HUES48 (cell line): ENCODE measurements at regions not wholly inside any gene's neighbourhood (a gene's known extent, or its start where the extent isn't known, plus 50 kb on each side); places are given as distances from the start of the nearest gene placed in this dataset.

Experiments used
- H3K27ac ChIP-seq: one replicate; pipeline ENCODE4 v1.7.0; 2013; ENCODE audit warnings: low read depth, low read length, inconsistent platforms
- H3K27me3 ChIP-seq: 2 replicates; pipeline ENCODE4 v1.6.1; 2013; ENCODE audit warnings: mild to moderate bottlenecking, low read length; ENCODE audit not compliant: control insufficient read depth, insufficient read depth
- H3K36me3 ChIP-seq: 2 replicates; pipeline ENCODE4 v1.6.1; 2013; ENCODE audit warnings: low read length; ENCODE audit not compliant: control insufficient read depth, insufficient read depth
- H3K4me1 ChIP-seq: 2 replicates; pipeline ENCODE4 v1.6.1; 2013; ENCODE audit warnings: mild to moderate bottlenecking, low read length; ENCODE audit not compliant: control insufficient read depth, insufficient read depth
- H3K4me3 ChIP-seq: 2 replicates; pipeline ENCODE4 v1.5.1; 2013; ENCODE audit warnings: mild to moderate bottlenecking, low read depth, low read length
- H3K9ac ChIP-seq: 2 replicates; pipeline ENCODE4 v1.6.1; 2013; ENCODE audit warnings: mild to moderate bottlenecking, low read depth, low read length, moderate library complexity
- H3K9me3 ChIP-seq: 2 replicates; pipeline ENCODE4 v1.6.1; 2013; ENCODE audit warnings: low read length; ENCODE audit not compliant: control insufficient read depth, insufficient read depth

- Histone ChIP-seq H3K4me3 (no peak overlapping the region), H3K4me1 (peaks cover 6% of the 10 kb centered on the region; the same call in 1 of the 2 replicates), H3K9ac (no peak overlapping the region), H3K27me3 (no peaks in the 10 kb centered on the region), H3K36me3 (no peaks in the 10 kb centered on the region), H3K9me3 (no peaks in the 10 kb centered on the region), H3K27ac (no peak overlapping the region)
These were observed 54.0 kb upstream of the STMND1 start for GRCh38 chr6:17047889-17048288.

- H3K9me3 ChIP-seq, result no peaks in the 10 kb centered on the region
These were observed 56.1 kb upstream of the STMND1 start for GRCh38 chr6:17045581-17046322.

GRCh38 chr6:17043148-17043522, 58.7 kb upstream of the STMND1 start:
- peak overlapping the region; percentile 17 for H3K27ac ChIP-seq
- H3K4me1 ChIP-seq, result peaks cover 12% of the 10 kb centered on the region

More at GRCh38 chr6:17045581-17046322, 56.1 kb upstream of the STMND1 start:
- H3K4me3 ChIP-seq, result no peak overlapping the region
- H3K9ac ChIP-seq, result no peak overlapping the region
- H3K36me3 ChIP-seq, result no peaks in the 10 kb centered on the region
- H3K4me1 ChIP-seq, result peaks cover 12% of the 10 kb centered on the region
- no peak overlapping the region for H3K27ac ChIP-seq
- H3K27me3 ChIP-seq, result no peaks in the 10 kb centered on the region

GRCh38 chr6:17042422-17043147, 59.3 kb upstream of the STMND1 start:
- Histone ChIP-seq H3K4me3 (0 out of 2 replicates have a peak overlapping the region, but pooled peaks have one; percentile 24), H3K27ac (peak overlapping the region; percentile 32), H3K9me3 (no peaks in the 10 kb centered on the region), H3K9ac (peak overlapping the region; percentile 27), H3K27me3 (no peaks in the 10 kb centered on the region), H3K4me1 (peaks cover 12% of the 10 kb centered on the region), H3K36me3 (no peaks in the 10 kb centered on the region)

More at GRCh38 chr6:17043148-17043522, 58.7 kb upstream of the STMND1 start:
- H3K36me3 ChIP-seq, result no peaks in the 10 kb centered on the region
- no peak overlapping the region for H3K4me3 ChIP-seq
- no peaks in the 10 kb centered on the region for H3K9me3 ChIP-seq
- peak overlapping the region; percentile 27 for H3K9ac ChIP-seq
- H3K27me3 ChIP-seq, result no peaks in the 10 kb centered on the region

- no peaks in the 10 kb centered on the region for H3K27me3 ChIP-seq
- H3K27ac ChIP-seq, result no peak overlapping the region
- no peaks in the 10 kb centered on the region for H3K9me3 ChIP-seq
- H3K9ac ChIP-seq, result no peak overlapping the region
- peaks cover 12% of the 10 kb centered on the region for H3K4me1 ChIP-seq
- no peaks in the 10 kb centered on the region for H3K36me3 ChIP-seq
- no peak overlapping the region for H3K4me3 ChIP-seq
These were observed 62.6 kb upstream of the STMND1 start for GRCh38 chr6:17039266-17039665.

- Histone ChIP-seq H3K27ac (no peak overlapping the region), H3K4me1 (peaks cover 10% of the 10 kb centered on the region), H3K9ac (no peak overlapping the region), H3K27me3 (no peaks in the 10 kb centered on the region), H3K9me3 (no peaks in the 10 kb centered on the region), H3K4me3 (no peak overlapping the region), H3K36me3 (no peaks in the 10 kb centered on the region)
These were observed 63.5 kb upstream of the STMND1 start for GRCh38 chr6:17038316-17038715.

GRCh38 chr6:17036065-17036393, 65.8 kb upstream of the STMND1 start:
- H3K4me3 ChIP-seq, result no peak overlapping the region

GRCh38 chr6:17035257-17036064, 66.4 kb upstream of the STMND1 start:
- no peak overlapping the region for H3K27ac ChIP-seq
- H3K27me3 ChIP-seq, result no peaks in the 10 kb centered on the region
- H3K4me1 ChIP-seq, result no peaks in the 10 kb centered on the region
- no peak overlapping the region for H3K9ac ChIP-seq
- H3K36me3 ChIP-seq, result no peaks in the 10 kb centered on the region
- no peak overlapping the region for H3K4me3 ChIP-seq
- H3K9me3 ChIP-seq, result no peaks in the 10 kb centered on the region

More at GRCh38 chr6:17036065-17036393, 65.8 kb upstream of the STMND1 start:
- no peaks in the 10 kb centered on the region for H3K27me3 ChIP-seq
- H3K36me3 ChIP-seq, result no peaks in the 10 kb centered on the region
- H3K4me1 ChIP-seq, result no peaks in the 10 kb centered on the region
- H3K9me3 ChIP-seq, result no peaks in the 10 kb centered on the region
- H3K27ac ChIP-seq, result no peak overlapping the region
- no peak overlapping the region for H3K9ac ChIP-seq

- no peak overlapping the region for H3K9ac ChIP-seq
- no peaks in the 10 kb centered on the region for H3K27me3 ChIP-seq
- no peaks in the 10 kb centered on the region for H3K9me3 ChIP-seq
- no peaks in the 10 kb centered on the region for H3K36me3 ChIP-seq
- no peaks in the 10 kb centered on the region for H3K4me1 ChIP-seq
- no peak overlapping the region for H3K27ac ChIP-seq
- no peak overlapping the region for H3K4me3 ChIP-seq
These were observed 68.1 kb upstream of the STMND1 start for GRCh38 chr6:17033746-17034145.

GRCh38 chr6:17032988-17033634, 68.7 kb upstream of the STMND1 start:
- Histone ChIP-seq H3K27ac (no peak overlapping the region), H3K4me1 (no peaks in the 10 kb centered on the region), H3K9me3 (no peaks in the 10 kb centered on the region), H3K36me3 (no peaks in the 10 kb centered on the region), H3K4me3 (no peak overlapping the region), H3K27me3 (no peaks in the 10 kb centered on the region), H3K9ac (no peak overlapping the region)
